ENCODE measurements at regions not wholly inside any gene's neighbourhood (a gene's known extent, or its start where the extent isn't known, plus 50 kb on each side); places are given as distances from the start of the nearest gene placed in this dataset.
A peak's percentile ranks its signal among the peaks of the same experiment; 100 is the strongest.

DNA sequence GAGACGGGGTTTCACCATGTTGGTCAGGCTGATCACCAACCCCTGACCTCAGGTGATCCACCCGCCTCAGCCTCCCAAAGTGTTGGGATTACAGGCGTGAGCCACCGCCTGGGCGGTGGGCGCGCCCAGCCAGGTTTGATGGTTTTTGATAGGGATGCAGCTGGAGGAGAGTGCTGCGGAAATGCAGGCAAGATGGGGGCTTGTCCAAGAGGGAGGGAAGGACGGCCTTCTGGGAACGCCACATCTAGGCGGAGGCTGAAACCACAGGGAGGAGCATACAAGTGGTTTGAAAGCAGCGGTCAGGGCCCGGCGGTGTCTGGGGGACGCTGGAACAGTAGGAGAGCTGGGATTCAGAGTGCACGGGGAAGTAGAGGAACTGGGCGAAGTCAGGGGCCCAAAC is 134.6 kb downstream of the VRK1 start:
- DNase-seq, result no peak

DNA sequence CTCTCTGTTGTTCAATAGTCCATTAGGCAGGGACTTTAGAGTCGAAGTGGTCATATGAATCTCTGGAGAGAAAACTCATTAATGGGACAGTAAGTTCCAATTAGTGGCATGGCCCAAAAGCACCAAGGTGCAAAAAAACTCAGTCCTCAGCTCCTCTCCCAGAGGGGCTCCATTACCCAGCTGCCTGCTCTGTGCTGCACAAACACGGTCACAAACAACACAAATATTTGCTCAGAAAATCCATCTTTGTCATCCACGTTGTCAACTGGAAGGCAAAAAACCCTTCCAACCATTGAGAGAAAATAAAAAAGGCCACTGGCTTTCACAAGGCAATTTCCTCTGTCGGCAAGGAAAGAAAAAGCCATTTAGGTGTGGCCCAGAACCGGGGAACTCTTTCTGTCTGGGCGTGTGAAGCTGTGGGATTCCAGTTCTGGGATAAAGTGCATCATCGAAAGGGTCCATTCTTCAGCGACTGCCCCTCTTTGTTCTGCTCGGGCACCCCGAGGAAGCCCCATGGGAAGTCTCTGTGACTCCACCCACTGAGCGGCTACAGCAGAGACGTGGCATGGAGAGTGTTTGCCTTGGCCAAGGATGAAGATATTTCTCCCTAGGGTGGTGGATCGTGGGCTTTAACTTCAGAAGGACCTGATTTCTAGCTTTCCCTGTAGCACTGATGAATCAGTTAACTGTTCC is 137.6 kb downstream of the VRK1 start:
- DNase-seq, result no peak

DNA sequence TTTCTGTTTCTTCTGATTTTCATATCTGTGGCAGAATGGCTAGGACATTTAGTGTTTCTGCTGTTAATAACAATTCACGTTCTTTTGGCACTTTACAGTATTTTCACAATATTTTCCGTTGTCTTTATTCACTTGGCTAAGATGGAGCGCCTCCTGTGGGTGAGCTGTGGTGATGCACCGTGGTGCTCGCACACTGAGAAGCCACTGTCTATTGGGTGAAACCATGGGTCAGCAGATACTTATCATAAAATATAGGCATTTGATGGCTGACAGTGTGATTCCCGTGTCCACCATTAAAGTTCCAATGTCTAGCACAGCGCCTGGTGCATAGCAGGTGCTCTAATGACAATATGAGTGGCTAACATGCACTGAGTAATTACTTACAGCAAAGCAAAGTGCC is 141.8 kb downstream of the VRK1 start:
- DNase-seq, result no peak

DNA sequence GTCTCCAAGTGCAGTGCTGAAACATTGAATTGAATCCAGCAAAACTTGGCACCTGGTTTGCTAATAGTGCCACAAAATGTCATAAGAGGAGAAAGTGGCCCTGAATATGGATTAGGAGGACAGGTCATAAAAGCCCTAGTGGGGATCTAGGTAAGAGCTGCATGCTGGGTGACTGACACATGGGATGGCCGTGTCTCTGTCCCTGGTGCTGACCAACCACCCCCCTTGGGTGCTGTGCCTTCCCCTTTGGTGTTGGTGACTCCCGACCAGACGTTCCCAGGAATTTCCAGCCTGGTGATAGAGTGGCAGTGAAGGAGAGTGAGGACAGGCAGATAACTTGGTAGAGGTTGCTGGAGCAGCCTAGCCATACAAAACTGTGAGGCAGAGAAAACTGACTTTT is 142.8 kb downstream of the VRK1 start:
- DNase-seq, result no peak

DNA sequence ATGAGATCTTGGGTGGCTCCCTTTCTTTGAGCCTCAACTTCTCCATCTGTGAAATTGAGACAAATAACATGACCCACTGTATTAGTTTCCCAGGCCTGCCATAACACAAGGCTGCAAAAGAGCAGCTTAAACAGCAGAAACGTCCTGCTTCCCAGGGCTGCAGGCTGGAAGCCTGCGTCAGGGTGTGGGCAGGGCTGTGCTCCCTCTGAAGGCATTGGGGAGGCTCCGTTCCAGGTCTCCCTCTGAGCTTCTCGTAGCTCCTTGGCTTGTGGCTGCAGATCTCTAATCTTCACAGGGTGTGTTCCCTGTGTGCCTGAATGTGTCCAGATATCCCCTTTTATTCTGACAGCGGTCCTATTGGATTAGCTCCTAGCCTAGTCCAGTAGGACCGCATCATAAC is 147.1 kb downstream of the VRK1 start:
- DNase-seq, result no peak

DNA sequence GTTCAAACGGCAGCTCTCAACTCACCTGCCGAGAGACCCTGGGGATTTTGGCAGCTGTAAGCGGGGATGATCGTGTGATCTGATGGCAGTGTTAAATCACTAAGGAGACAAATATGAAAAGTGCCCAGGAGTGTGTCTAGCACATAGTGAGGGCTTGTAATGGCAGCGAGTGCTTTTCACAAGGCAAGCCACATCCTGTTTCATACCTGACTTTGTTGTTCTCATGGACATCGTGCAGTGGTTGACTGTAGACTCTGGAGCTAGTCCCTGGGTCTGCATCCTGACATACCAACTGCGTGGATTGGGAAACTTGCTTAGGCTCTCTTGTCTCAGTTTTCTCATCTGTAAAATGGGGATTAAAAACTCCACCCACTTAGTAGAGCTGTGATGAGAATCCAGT is 148.5 kb downstream of the VRK1 start:
- DNase-seq, result no peak

DNA sequence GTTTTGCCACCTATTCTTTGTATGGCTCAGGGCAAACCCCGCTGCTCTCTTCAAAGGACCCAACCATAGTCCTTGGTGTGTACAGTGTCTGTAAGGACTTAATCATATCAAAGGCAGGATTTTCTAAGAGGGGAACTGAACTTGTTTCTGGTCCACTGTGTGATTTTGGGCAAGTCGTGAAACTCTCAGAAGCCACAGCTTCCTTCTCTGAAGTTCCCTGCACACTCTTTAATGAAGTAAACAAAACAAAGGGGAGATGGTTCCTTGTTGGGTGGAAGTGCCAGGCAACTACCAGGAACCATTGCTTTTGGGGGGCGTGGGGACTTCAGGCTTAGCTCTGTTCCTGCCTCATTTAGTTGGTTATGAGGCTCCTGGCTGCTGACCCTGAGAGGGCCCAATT is 152.4 kb downstream of the VRK1 start:
- no peak for DNase-seq

DNA sequence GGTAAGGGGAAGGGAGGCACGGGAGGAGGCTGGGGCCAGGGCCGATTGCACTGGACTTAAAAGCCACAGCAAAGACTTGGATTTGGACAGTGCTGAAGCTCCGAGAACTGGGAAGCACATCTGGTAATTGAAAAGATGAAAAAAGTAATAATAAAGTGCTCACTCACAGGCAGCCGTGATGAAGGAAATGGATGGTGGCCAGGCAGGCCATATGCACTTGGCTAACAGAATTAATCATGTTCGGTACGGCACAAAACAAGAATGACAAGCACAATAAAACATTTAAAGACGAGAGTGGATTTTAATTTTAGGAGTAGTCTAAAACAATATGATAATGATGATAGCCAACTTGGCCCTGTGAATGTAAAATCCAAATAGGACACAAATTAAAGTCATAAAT is 154.3 kb downstream of the VRK1 start:
- no peak for DNase-seq

DNA sequence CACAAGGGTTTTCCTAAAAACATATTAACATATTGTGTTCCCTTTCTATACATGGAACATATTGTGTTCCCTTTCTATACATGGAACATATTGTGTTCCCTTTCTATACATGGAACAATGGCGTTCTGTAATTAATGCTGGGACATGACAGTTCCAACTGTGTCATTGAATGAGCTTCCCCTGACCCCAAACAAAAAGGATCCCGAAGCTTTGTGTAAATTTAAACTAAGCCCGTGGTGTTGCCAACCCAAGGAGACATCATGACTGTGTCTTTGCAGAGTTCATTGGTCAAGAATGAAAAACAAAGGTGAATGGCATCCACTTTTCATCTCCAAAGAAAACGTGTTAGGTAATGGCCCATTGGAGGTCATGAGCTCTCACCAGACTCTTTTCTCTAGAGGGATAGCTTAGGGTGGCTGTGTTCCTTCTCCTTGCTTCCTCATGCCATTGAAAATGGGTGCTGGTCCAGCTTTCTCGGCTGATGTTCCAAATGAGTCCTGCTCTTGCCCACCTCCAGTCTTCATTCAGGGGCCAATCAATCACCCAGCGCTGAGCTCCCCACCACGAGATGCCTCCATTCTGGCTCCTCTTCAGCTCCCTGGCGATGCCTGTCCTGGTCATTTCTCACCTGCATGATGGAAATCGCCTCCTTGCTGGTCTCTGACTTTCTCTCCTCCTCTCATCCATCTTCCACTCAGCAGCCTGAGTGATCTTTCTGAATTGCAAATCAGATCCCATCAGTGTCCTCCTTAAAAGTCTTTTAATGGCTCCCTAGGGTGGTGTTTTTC is 156.1 kb downstream of the VRK1 start:
- DNase-seq, result no peak

DNA sequence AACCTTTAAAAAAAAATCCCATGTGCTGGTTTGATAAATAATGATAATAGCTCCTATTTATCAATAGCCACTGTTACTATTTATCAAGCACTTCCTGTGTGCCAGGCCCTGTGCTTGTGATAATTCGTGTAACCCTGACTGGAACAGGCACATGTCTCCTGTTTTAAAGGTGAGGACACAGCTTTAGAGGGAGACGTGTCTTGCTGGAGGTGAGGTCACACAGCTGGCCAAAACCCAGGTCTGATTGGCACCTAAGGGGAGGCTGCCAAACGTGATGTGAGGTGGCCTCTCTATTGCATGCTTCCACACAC is 156.6 kb downstream of the VRK1 start:
- no peak for DNase-seq

DNA sequence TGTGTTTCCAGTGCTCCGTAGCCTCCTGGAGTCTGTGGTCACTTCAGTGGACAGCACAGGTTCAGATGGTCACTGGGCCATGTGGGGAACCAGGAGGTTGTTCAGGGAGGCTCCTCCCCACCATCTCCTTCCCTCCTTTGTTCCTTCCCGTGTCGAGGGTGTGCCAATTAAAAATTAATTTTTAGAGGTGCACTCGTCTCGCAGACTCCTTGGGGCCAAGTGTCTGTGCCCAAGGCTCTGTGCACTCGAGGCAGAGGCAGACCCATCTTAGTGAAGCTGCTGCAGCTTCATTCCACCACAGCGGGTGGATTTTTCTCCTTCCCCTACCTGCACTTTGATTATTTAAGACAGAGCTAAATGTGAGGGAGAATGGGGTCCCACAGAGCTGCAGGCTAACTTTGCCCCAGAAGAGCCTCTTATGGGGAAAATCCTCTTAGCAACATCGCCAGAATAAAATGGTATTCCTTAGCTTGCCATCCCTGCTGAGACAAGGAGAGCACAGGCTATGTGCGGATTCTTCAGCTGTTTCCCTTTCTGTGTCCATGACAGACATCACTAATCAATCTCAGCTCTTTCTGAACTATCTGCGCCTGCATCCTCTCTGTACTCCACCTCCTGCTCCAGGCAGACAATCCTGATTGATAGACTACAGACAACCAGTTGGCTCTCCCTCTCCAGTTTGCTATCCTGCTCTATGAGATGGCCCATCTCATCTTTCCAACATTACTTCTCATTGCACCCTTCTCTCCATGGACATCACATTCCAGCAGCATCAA is 159.5 kb downstream of the VRK1 start:
- DNase-seq, result no peak

DNA sequence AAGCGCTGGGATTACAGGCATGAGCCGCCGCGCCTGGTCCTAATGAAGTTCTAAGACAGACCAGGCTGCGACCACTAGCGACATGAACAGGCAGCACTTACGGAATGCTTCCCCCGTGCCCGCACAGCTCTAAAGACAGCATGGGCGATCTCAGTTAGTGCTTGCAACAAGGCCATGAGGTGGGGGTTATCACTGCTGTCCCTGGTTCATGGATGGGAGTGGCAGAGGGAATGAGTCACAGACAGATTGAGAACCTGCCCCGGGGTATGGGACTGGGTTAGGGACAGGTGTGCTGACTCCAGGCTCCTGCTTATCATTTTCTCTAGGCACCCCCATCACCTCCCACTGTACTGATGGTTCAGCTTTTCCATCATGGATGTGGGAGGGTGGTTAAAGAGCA is 160.9 kb downstream of the VRK1 start:
- no peak for DNase-seq

DNA sequence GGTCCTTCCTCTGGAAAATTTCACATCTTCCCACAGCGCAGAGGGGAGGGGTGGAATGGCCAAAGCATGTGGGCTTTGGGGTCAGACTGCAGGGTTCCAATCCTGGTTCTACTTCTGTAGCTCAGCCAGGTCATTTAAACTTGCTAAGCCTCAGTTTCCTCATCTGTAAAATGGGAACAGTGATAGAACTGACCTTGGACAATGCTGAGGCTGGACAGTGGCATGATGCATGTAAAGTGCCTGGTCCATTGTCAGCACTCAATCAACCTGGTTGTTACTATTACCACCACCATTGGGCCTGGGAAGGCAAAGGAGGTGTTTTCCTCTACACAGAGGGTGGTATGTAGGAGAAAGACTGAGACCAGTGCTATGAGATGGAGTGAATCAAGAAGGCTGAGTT is 162.8 kb downstream of the VRK1 start:
- DNase-seq, result no peak

DNA sequence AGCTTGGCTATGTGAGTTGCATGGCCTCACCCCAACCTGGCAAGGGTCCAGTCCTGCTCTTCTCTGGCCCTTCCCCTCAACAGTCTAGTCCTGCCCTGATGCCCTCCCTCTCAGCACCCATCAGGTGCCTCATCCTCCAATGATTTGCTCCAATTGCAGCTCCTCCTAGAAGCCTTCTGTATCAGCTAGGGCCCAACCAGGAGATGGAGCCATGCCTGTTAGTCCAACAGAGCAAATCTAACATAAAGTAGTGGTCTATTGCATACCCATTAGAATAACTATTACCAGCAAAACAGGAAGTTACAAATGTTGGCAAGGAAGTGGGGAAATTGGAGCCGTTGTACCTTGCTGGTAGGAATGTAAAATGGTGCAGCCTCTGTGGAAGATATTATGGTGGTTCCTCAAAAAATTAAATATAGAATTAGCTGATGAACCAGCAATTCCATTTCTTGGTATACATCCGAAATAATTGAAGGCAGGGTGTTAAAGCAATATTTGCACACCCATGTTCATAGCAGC is 163.5 kb downstream of the VRK1 start:
- DNase-seq, result no peak

DNA sequence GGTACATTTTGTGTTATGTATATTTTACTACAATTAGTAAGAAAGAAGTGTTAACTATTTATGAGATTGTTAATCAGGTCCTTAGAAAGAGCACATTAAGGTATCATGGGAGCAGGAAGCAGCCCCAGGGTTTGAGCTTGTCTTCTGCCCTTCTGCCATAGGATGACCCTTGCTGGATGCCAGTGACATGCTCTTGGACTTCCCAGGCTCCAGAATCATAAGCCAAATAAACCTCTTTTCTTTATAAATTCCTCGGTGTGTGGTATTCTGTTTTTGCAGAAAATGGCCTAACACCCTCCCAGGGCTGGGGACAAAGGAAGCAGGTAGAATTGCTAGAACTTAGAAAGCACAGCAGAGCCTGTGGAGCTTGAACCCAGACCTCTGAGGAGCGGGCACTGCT is 164.7 kb downstream of the VRK1 start:
- DNase-seq, result no peak

DNA sequence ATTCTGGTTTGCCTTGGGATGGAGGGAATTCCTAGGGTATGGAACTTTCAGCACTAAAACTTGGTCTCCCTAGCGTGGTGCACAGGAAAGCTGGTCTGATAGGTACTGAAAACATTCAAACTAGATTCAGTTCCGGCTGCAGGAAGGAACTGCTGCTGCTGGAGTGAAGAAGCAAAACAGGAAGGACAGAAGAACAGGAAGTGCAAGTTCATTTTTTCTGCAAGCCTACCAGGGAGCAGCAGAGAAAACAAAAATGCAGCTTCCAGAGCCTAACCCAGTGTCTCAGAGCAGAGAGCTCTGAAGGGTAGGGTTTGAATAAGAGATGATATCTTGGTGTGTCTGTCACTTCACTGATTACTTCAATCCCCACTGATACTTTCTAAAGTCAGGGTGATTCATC is 165.2 kb downstream of the VRK1 start:
- no peak for DNase-seq

DNA sequence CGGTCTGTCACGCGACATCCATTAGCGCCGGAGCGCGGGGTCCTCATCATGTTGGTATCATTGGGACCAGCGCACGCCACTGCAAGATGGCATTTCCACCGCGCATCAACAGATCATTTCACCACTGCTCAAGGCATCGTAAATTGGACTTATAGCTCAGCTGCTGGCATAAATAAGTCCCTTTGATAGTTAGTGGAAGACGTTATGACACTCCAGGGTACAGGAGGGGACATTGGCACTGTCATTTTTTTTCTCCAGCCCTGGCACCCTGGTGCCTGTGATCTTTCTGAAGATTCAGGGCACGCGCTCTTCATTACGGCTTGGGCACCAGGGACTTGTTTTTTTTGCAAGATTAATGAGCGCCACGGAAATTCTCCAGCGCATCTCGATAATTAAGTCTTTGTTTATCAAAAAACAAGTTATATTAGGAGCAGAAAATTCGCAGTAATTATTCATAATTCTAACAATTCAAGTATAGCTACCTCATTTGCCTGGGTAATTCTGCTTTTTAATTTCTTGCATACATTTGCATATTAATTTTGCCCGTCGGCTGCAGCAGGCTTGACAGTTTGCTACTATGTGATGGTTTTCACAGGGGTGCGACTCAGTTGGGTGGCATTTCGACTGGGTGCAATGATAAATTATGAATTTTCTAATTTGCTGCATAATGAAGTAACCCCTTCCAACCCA is 167.7 kb downstream of the VRK1 start:
- DNase-seq, result no peak

DNA sequence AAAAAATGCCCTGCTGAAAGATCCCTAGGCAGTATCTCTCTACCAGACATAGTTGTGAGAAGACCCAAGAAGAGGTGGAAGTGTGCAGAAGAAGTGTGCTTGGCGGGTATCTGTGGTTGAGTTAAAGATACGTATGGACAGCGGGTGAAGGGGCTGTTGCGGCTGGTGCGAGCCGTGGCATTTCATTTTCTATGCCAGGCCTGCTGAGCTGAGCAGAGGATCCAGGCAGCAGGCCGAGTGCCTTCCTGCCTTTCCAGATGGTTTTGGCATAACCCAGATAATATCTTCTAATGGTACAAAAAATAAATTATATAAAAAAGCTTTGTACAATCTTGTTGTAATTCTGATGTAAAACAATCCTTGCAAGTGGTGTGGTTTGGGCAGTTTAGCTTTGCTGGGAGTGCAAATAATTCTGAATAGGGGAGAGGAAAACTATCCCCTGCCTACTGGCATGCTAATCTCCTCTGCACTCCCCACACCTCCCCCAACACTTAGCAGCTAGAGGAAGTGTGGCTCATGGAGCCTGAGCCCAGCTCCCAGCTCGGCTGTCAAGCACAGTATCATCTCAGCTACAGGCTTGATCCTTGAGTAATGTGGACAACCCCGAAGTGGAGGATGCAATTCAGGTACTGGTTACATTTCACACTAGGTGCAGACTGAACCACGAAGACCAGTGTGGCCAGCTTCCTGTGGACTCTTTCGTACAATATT is 168.9 kb downstream of the VRK1 start:
- no peak for DNase-seq

DNA sequence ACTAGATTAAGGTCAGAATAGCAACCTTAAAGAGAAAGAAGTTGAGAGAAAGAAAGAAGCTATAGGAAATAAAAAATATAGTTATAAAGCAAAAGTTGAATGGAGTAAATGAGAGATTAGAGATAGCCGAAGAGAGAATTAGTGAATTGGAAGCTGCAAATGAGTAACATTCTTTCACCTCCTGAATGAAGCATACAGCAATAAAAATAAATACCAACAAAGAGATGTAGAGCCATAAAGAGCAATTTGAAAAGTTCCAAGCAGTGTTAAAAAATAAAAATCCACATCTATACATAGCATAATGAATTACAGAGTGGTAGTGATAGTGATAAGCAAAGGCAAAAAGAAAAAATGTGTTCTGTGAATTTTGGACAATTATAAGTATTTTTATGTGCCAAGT is 177.9 kb downstream of the VRK1 start:
- DNase-seq, result no peak

DNA sequence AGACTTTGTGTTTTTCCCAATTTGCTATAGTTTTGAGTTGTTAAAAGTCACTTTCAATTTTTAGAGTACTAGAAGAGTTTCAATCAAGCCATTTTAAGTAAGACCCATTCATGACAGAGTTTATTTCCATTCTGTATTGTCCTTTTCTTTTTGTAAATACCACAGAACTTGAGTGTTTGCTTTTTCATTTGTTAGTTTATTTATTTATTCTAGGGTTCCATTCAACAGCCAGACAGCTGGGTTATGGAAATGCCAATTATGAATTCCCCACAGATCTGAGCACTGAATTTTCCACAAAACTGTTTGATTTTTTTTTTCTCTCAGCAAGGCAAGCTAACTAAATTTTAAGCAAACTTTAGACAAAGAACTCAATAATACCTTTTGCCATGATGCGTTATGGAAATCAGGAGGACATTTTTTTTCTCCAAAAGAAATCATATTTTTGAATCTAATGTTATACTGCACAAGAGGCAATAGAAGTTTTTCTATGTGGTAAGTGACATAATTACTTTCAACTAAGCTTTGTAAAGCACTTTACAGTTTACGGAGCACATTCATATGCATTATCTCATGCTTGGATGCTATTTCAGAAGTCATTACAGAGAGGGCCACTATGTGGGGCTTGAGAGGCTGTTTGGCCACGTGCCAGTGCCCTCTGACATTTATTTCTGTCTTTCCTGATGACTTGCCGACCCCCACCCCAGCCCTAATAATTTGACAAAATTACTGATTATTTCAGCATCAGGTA is 181.5 kb downstream of the VRK1 start:
- DNase-seq, result peak; percentile 67

DNA sequence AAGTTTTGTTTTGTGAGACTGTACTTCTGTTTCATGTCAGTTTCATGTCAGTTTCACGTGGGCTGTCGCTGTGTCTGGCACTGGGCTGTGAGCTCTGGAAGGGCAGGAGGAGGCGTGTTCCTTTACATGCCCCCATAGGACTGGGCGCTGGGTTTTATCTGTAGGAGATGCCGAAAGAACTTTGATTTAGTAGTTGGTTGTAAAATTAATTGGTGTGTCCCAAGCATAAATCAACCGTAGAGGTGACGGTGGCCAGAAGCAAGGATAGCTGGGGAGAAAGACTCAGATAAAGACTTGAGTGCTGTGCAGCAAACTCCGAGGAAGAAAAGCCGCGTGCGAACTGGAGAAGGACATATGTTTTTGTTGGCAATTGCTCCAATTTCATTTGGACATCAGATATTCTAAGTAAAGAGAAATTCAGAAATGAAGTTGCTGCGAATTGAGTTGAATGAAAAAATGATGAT is 182.5 kb downstream of the VRK1 start:
- DNase-seq, result no peak

DNA sequence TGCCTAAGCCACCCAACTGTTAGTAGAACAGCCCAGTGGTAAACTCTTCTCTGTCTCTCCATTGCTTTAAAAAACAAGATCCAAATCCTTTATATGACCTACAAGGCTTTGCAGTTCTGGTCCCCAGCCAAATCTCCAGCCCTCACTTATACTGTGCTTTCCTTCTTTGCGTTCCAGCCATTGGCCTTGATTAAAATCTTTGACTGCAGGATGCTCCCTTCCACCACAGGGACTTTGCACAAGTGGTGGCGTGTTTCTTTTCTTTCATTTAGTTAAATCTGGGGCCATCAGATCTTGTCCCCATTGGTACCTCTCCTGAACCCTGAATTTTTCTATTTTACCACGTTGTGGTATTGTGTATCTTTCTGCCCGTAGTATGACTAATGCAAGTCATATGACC is 183.7 kb downstream of the VRK1 start:
- DNase-seq, result no peak

Data from DMS53 (cell line).